Body of pancreas (tissue), 4 donors: ENCODE measurements at regions not wholly inside any gene's neighbourhood (a gene's known extent, or its start where the extent isn't known, plus 50 kb on each side); places are given as distances from the start of the nearest gene placed in this dataset.

Experiments used
- ATAC-seq: fragments of 150-250 bp; one replicate; pipeline ENCODE4 v1.9.1; 2016
- DNase-seq, 4 donors: peaks; one replicate each; pipeline ENCODE4 v3.0.0-alpha.2; 2019
- H3K27ac ChIP-seq, 4 donors: fragments of 200-600 bp; sonication (generic); 1 replicate in 3 of 4; 2 replicates in 1 of 4; pipeline versions ENCODE4 v1.5.1 to v1.6.1; 2016 to 2019; ENCODE audit warnings: mild to moderate bottlenecking in 1 of 4, mixed read lengths in 1 of 4, moderate library complexity in 1 of 4
- H3K27me3 ChIP-seq, 2 donors: fragments of 200-600 bp; sonication (generic); one replicate each; pipeline ENCODE4 v1.6.0; 2016; ENCODE audit warnings: mild to moderate bottlenecking in 1 of 2
- H3K36me3 ChIP-seq, 2 donors: fragments of 200-600 bp; sonication (generic); replicated peaks in 1 of 2; 2 replicates each; pipeline ENCODE4 v1.5.1; 2016; ENCODE audit warnings: low read depth in 2 of 2; ENCODE audit not compliant: insufficient read depth in 1 of 2
- H3K4me1 ChIP-seq: fragments of 200-600 bp; sonication (generic); one replicate; pipeline ENCODE4 v1.6.0; 2016
- H3K4me3 ChIP-seq, 2 donors: fragments of 200-600 bp; sonication (generic); 1 replicate in 1 of 2; 2 replicates in 1 of 2; pipeline ENCODE4 v1.5.1; 2016 to 2019
- H3K9me3 ChIP-seq, 3 donors: fragments of 200-600 bp; sonication (generic); 1 replicate in 2 of 3; 2 replicates in 1 of 3; pipeline ENCODE4 v1.5.1; 2016
- POLR2A ChIP-seq, 3 donors: fragments of 450-650 bp; IDR thresholded peaks; one replicate each; pipeline ENCODE4 v1.6.1; 2016; ENCODE audit warnings: antibody characterized with exemption in 3 of 3, mild to moderate bottlenecking in 2 of 3
- whole genome bisulfite sequencing, 2 donors: methylation state at CpG; one replicate each; pipeline ENCODE4 v1.1.5; 2017; 5-methylcytosine and 5-hydroxymethylcytosine counted together
- intact Hi-C: fragments of 100-400 bp; cut with DNase I; formaldehyde crosslinking; loops from one replicate; pipeline ENCODE4 v1.15.1; 2023
- TF ChIP-seq, protein P1 (sequence below), 7 experiments: fragments of 450-650 bp in 4 of 7; fragments of 200-600 bp in 3 of 7; sonication (generic) in 3 of 7; IDR thresholded peaks; one replicate each; pipeline ENCODE4 v1.5.1; 2016 to 2019; ENCODE audit warnings: antibody characterized with exemption in 7 of 7

DNA sequence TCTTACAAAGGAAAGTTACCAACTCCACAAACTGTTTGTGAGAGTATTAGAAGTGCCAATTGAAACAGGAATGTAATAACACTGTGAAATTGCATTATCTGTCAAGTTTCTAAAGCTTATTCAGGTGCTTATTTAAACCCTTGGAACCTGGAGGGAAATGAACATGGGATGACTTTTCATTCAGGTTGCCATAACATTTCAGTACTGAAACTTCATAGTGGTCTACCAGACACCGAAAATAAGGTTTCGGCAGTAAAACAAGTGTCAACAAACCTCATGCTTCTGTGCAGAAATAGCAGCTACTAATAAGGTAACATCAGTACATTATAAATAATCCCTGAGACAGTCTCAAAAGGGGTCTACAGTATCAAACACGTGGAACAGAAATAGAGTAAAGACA lies 890.7 kb upstream of the INTU start:
- no peak overlapping the region for H3K27ac ChIP-seq
- ATAC-seq (no peak), DNase-seq (no peak)
- no peaks in the 10 kb centered on the region for H3K9me3 ChIP-seq
- H3K36me3 ChIP-seq = no peaks in the 10 kb centered on the region
- H3K4me1 ChIP-seq = no peaks in the 10 kb centered on the region
- WGBS, 2 donors = 58 to 63% methylated on average over 3 of the region's 3 CpGs
- intact Hi-C loops = no loop called here
- H3K27me3 ChIP-seq = no peaks in the 10 kb centered on the region
- TF ChIP-seq POLR2A (IDR thresholded peaks at IDR 0.05) = no peak
- TF ChIP-seq, protein P1, sequence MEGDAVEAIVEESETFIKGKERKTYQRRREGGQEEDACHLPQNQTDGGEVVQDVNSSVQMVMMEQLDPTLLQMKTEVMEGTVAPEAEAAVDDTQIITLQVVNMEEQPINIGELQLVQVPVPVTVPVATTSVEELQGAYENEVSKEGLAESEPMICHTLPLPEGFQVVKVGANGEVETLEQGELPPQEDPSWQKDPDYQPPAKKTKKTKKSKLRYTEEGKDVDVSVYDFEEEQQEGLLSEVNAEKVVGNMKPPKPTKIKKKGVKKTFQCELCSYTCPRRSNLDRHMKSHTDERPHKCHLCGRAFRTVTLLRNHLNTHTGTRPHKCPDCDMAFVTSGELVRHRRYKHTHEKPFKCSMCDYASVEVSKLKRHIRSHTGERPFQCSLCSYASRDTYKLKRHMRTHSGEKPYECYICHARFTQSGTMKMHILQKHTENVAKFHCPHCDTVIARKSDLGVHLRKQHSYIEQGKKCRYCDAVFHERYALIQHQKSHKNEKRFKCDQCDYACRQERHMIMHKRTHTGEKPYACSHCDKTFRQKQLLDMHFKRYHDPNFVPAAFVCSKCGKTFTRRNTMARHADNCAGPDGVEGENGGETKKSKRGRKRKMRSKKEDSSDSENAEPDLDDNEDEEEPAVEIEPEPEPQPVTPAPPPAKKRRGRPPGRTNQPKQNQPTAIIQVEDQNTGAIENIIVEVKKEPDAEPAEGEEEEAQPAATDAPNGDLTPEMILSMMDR (IDR thresholded peaks at IDR 0.05) = no peak
- H3K4me3 ChIP-seq = no peak overlapping the region

DNA sequence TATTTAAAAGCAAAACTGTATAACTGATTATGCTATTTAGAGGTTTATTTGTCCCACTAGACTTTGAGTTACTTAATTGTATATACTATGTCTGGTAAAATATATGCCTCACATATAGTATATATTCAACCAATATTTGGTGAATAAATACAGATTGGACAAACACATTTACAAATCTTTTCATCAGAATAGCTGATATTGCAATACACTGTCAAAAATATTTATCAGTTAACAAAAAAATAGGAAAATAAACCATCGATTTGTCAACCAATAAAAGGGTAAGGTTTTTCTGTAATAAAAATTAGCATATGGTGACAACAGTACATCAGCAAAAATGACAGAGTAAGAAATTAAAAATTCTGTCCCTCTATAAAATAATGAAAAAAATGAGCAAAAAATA lies 889.9 kb upstream of the INTU start:
- H3K4me1 ChIP-seq = no peaks in the 10 kb centered on the region
- no peak overlapping the region for H3K4me3 ChIP-seq
- DNase-seq = no peak
- H3K27me3 ChIP-seq = no peaks in the 10 kb centered on the region
- no peak for ATAC-seq
- no peaks in the 10 kb centered on the region for H3K36me3 ChIP-seq
- 50 to 70% methylated on average over 1 of the region's 1 CpG for WGBS, 2 donors
- intact Hi-C loops = no loop called here
- H3K27ac ChIP-seq = no peak overlapping the region
- H3K9me3 ChIP-seq = no peaks in the 10 kb centered on the region
- no peak for TF ChIP-seq POLR2A (IDR thresholded peaks at IDR 0.05)
- TF ChIP-seq, protein P1 (IDR thresholded peaks at IDR 0.05) = no peak

DNA sequence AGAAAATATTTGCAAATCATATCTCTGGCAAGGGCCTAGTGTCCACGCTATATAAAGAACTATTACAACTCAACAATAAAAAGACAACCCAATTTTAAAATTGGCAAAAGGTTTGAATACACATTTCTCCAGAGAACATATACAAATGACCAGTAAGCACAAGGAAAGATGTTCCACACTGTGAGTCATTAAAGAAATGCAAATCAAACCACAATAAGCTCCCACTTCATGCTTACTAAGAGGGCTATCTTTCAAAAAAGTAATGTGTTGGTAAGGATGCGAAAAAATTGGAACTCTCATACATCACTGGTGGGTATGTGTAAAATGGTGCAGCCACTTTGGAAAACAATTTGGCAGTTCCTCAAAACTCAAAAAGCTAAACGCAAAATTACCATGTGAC lies 884.0 kb upstream of the INTU start:
- Histone ChIP-seq H3K36me3 (no peaks in the 10 kb centered on the region), H3K27me3 (no peaks in the 10 kb centered on the region), H3K4me1 (no peaks in the 10 kb centered on the region), H3K27ac (no peak overlapping the region), H3K4me3 (no peak overlapping the region), H3K9me3 (no peaks in the 10 kb centered on the region)
- intact Hi-C loops = no loop called here
- ATAC-seq = no peak
- WGBS, 2 donors = 38 to 74% methylated on average over 3 of the region's 3 CpGs
- DNase-seq = no peak
- TF ChIP-seq POLR2A (IDR thresholded peaks at IDR 0.05) = no peak
- TF ChIP-seq, protein P1 (IDR thresholded peaks at IDR 0.05) = no peak

DNA sequence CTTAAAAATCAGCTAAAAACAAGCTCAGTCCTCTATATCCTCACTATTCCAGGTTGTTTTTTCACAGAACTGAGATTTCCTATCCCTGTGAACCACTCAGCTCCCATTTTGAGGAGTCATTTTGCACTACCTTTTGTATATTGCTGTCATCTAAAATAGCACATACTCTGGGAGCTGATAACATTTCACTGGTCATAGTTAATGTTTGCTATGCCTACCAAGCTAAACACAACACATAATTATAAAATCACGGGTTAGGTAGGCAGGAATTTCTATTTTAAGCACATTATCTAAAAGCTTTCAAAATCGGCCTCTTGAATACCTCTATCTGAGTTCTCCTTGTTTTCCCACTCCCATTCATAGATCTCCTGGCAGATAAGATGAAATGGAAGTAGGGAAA lies 882.0 kb upstream of the INTU start:
- no peak for DNase-seq
- TF ChIP-seq POLR2A (IDR thresholded peaks at IDR 0.05) = no peak
- TF ChIP-seq, protein P1 (IDR thresholded peaks at IDR 0.05) = no peak
- 12 to 14% methylated on average over 2 of the region's 2 CpGs for WGBS, 2 donors
- Histone ChIP-seq H3K27ac (no peak overlapping the region), H3K4me1 (no peaks in the 10 kb centered on the region), H3K4me3 (no peak overlapping the region), H3K27me3 (no peaks in the 10 kb centered on the region), H3K9me3 (no peaks in the 10 kb centered on the region), H3K36me3 (no peaks in the 10 kb centered on the region)
- no peak for ATAC-seq
- intact Hi-C loops = no loop called here

DNA sequence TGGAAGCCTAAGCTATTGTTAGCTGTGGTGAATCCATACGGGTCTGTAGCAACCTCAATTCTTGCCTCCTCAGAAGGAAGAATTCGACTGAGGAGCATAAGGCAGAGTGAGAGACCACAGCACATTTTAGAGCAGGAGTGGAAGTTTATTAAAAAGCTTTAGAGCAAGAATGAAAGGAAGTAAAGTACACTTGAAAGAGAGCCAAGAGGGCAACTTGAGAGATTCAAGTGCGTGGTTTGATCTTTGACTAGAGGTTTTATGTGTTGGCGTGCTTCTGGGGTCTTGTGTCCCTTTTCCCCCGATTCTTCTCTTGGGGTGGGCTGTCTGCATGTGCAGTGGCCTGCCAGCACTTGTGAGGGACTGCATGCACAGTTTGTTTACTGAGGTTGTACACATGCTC lies 880.6 kb upstream of the INTU start:
- H3K4me3 ChIP-seq = no peak overlapping the region
- no peaks in the 10 kb centered on the region for H3K27me3 ChIP-seq
- TF ChIP-seq, protein P1 (IDR thresholded peaks at IDR 0.05) = no peak
- no peak for TF ChIP-seq POLR2A (IDR thresholded peaks at IDR 0.05)
- no peaks in the 10 kb centered on the region for H3K36me3 ChIP-seq
- no peaks in the 10 kb centered on the region for H3K4me1 ChIP-seq
- no peaks in the 10 kb centered on the region for H3K9me3 ChIP-seq
- DNase-seq (no peak), ATAC-seq (no peak)
- H3K27ac ChIP-seq = no peak overlapping the region
- intact Hi-C loops = no loop called here
- WGBS, 2 donors = 56 to 61% methylated on average over 5 of the region's 5 CpGs
